Activated CD4-positive, alpha-beta T cell treated with anti-CD3 and anti-CD28 coated beads, Interleukin-2, amount 50 U/mL, for 48 hours (primary cell): ENCODE measurements at regions not wholly inside any gene's neighbourhood (a gene's known extent, or its start where the extent isn't known, plus 50 kb on each side); places are given as distances from the start of the nearest gene placed in this dataset.
"Not testable (repeated sequence)": the region's sequence is repeated elsewhere in the genome, so short reads cannot be mapped to it uniquely, and the experiment has no call there.

Experiments
- DNase-seq, 2 experiments: peaks; one replicate each; pipeline ENCODE4 v3.0.0-alpha.2; 2020

DNA sequence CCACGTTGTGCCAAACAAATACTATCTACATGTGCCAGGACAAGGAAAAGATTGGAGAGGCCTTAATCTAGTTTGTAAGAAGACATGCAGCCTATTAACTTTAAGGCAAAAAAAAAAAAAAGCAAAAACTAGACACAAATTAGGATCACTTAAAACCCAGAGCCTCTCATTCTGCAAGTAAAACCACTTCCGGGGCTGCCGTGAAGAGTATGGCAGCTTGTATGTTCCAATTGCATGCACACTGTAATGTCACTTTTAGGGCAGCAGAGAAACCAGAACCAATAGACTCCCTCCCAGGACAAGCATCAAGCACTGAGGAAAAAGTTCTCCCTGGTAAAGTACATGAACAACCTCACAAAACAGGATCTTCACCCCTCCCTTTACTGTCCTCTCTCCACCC, 70.6 kb downstream of the RSL24D1 start:
- no peak for DNase-seq

GRCh38 chr15:55124616-55125015, 72.1 kb downstream of the RSL24D1 start:
- DNase-seq = no peak

DNA sequence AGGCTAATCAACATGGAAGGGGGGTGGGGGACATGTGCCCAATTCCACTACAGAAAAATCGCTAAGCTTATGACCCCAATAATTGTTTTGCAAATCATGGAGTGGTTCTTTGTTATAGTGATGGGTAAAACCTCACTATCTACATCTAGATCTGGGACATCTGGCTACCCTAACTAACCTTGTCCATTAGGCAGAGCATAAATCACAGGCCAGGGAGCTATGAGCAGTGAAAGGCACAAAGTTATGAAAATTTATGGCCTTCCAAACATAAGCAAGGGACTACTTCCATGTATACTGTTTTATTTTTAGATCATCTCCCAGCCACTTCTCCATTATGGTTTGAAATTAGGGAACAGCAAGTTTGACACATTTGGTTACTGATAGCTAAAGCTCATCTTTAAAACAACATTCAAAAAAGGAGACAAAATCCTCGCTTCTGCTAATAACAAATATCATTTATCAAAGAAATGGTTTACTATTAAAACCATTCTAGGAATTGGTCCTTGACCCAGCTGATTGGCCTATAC, 78.3 kb downstream of the RSL24D1 start:
- DNase-seq = no peak

DNA sequence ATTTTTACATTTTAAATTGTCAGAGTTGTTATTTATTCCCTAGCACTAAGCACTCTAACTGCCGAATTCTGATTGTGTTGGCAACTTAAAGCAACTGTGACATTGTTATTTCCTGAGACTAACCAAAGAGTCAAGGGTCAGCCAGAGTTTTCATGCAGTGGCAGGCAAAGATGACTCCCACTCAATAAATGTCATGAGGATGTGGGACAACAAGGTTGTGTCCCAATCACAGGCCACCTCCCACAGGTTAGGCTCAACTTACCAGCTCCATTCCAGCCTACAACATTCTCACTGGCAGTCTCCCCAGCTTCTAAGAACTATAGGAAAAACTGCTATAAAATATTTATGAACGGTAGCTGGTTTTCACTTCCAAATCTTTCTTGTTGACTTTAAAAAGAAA, 80.1 kb downstream of the RSL24D1 start:
- no peak for DNase-seq

GRCh38 chr15:55113736-55114135, 83.0 kb downstream of the RSL24D1 start:
- DNase-seq = no peak

GRCh38 chr15:55112706-55113105, 84.0 kb downstream of the RSL24D1 start:
- no peak for DNase-seq

DNA sequence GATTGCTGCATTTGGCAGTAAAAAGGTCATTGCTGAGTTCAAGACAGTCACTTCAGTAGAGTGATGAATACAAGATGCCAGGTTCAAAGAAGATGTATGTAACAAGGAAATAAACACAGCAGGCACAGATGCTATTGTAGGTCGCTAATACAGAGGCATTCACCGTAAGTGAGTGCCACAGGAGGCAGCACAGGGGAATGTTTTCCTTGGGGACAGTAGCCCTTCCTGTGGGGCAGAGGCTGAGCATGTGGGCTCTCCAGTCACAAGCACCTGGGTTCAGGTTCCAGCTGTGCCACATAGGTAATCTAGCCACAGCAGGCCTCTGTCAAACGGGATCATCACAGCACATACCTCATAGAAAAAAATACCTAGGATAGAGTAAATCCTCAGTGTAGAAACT, 86.3 kb downstream of the RSL24D1 start:
- DNase-seq = no peak

GRCh38 chr15:55108858-55109518, 87.8 kb downstream of the RSL24D1 start:
- DNase-seq = peak; percentile 63 to 70

DNA sequence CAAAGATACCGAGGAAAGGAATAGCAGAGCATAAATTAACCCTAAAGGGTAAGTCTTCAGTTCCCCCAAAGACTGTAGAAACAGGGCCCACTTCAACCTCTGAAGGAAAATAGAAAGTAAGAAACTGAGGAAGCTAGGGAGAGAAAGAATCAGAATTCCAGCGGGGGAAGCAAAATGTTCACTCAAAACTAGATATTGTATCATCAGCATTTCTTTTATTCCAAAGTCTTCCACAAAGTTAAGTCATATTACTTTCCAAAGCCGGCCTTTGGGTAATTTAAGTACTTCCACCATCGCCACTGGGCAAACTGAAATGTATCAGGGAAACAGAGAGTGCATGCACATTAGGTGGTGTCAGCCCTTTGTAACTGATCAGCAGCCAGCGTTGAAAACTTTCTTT, 88.3 kb downstream of the RSL24D1 start:
- no peak for DNase-seq

DNA sequence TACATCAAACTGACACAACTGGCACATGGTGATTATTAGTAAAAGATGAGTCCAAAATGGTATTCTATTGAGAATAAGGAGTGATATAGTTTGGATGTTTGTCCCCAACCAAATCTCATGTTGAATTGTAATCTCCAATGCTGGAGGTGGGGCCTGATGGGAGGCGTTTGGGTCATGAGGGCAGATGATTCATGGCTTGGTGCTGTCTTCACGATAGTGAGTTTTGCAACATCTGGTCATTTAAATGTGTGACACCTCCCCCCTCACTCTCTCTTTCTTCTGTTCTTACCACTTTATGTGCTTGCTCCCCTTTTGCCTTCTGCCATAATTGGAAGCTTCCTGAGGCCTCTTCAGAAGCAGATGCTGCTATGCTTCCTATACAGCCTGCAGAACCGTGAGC, 90.6 kb downstream of the RSL24D1 start:
- DNase-seq = no peak

GRCh38 chr15:55094136-55094535, 102.6 kb downstream of the RSL24D1 start:
- DNase-seq = no peak

DNA sequence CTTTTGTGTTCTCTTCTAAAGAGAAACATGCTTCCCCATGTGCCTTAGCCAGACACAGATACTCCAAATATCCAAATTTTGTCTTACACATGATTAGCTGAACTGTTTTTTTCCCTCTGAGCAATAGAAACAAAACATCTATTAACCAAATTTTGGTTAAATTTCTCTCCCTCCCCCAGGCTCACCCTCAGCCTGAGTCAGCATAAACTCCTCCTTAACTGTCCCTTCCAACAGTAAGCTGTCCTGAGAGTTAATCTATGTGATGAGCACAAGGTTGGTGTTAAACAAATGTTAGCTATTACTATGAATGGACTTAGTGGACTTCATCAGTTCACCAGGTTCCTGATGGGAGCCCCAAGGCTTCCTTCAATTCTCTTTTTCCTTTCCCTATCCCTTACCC, 108.5 kb downstream of the RSL24D1 start:
- no peak for DNase-seq

DNA sequence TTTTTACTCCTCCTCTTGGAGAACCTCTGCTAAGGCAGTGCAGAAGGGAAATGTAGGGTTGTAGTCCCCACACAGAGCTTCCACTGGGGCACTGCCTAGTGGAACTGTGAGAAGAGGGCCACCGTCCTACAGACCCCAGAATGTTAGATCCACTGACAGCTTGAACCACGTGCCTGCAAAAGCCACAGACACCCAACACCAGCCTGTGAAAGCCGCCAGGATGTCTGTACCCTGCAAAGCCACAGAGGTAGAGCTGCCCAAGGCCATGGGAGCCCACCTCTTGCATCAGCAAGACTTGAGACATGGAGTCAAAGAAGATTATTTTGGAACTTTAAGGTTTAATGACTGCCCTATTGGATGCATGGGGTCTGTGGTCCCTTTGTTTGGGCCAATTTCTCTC, 112.1 kb downstream of the RSL24D1 start:
- no peak for DNase-seq

- no peak for DNase-seq
Measured at GRCh38 chr15:55084216-55084615, 112.5 kb downstream of the RSL24D1 start.

- not testable (repeated sequence) for DNase-seq
Measured at GRCh38 chr15:55077052-55077451, 119.7 kb downstream of the RSL24D1 start.

- DNase-seq = no peak
Measured at GRCh38 chr15:55074431-55074830, 122.3 kb downstream of the RSL24D1 start.

- not testable (repeated sequence) for DNase-seq
Measured at GRCh38 chr15:55063970-55064369, 132.8 kb downstream of the RSL24D1 start.

DNA sequence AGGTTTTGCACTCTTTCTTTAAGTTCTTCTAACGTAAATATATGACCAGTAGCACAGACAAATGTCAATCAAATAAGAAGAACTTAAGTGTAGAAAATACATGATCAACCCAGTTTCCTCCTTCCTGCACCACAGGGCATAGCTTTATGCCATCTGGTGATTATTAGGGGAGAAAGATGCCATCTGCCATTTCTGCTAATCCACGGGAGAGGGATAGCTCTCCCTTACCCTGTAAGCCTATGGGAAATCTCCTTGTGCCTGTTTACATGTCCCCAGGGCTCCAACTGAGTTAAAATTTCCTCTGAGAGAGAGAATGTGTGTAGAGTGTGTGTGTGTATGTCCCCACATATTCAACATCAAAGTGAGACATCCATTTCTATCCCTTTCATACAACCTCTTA, 135.9 kb downstream of the RSL24D1 start:
- no peak for DNase-seq

GRCh38 chr15:55056500-55056899, 140.2 kb downstream of the RSL24D1 start:
- no peak for DNase-seq

GRCh38 chr15:55044162-55044561, 152.6 kb downstream of the RSL24D1 start:
- no peak for DNase-seq

DNA sequence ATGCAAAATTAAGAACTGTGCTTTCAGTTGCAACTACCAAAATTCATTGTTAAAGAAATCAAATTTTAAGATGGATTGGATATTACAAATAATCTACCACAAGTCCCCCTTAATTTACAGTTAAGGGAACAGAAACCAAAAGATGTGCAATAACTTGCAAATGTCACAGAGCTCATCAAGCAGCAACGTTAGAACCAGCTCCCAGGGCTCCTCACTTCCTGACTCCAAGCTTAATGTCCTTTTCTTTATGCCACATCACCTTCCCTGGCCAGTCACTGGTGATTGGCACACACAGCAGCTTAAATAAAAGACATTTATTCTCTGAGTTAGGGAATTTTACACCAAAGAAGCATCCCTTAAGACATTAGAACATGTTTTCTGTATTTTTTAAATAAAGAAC, 159.7 kb downstream of the RSL24D1 start:
- DNase-seq = no peak

DNA sequence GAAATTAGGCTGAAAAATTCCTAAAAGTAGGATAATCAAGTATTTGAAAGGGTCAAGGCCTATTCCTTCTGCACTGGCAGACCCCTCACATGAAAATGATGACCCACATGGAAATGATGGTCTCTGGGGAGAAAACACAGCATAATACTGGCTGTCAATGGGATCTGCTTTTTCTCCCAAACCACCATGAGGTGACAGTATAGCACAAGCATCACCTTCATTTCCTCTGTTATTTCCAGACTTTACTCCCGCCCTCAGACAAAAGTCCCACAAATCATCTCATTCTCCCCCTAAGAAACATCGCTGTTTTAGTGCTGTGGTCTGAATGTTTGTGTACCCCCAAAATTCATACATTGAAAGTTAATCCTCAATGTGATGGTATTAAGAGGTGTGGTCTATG, 161.0 kb downstream of the RSL24D1 start:
- DNase-seq = no peak

DNA sequence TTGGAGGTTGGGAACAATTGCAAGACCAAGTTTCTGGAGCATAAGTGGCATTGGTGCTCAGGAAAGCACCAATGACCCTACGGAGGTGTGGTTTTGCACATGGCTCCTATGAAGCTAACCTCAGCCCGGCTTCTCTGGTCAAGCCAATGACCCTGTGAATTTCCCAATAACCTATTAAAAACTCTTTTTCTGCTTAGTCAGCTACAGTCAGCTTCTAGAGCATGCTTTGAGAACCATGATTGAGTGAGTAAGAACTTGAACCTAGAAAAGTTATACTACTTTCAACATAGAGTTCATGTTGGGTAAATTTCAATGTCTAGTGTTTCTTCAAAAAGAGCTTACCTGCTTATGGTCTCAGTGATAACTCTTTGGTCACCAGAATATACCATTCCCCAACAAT, 163.2 kb downstream of the RSL24D1 start:
- DNase-seq = no peak

DNA sequence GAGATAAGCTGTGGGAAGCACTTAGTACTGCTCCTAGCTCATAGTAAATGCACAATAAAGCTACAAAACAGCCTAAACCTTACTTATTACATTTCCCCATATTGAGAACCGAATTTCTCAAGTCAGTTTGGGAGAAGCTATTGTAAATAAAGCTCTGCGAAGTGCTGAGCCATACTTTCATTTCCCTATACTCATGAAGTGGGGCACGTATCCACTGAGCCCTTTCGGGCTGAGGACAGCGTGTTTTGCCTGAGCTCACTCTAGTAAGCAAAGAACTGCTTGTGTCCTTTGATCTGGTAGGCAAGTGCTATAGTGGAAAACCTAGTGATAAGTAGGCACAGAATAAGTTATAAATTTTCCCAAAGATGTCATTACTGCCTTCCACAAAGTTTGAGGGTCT, 165.0 kb downstream of the RSL24D1 start:
- DNase-seq = no peak

DNA sequence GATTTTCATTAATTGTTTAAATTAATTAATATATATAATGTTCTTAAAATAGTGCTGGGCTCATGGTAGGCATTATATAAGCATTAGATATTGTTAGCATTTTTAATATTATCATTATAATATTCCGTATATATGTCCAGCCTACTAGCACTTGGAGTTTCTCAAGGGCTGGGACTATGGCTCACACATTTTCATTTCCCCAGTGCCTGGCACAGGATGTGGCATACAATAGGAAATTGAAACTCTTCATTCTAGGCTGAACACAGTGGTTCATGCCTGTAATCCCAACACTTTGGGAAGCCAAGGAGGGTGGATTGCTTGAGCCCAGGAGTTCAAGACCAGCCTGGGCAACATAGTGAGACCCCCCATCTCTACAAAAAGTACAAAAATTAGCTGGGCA, 170.4 kb downstream of the RSL24D1 start:
- no peak for DNase-seq
